DMS153 treated with DMSO at 0.1 percent for 48 hours (cell line): ENCODE measurements at regions not wholly inside any gene's neighbourhood (a gene's known extent, or its start where the extent isn't known, plus 50 kb on each side); places are given as distances from the start of the nearest gene placed in this dataset.
"Not testable (repeated sequence)": the region's sequence is repeated elsewhere in the genome, so short reads cannot be mapped to it uniquely, and the experiment has no call there.

ENCODE experiments used
- DNase-seq: peaks from one replicate; lab custom pipeline; 2025; ENCODE audit not compliant: unreplicated experiment; lab: John Stamatoyannopoulos, UW

DNA sequence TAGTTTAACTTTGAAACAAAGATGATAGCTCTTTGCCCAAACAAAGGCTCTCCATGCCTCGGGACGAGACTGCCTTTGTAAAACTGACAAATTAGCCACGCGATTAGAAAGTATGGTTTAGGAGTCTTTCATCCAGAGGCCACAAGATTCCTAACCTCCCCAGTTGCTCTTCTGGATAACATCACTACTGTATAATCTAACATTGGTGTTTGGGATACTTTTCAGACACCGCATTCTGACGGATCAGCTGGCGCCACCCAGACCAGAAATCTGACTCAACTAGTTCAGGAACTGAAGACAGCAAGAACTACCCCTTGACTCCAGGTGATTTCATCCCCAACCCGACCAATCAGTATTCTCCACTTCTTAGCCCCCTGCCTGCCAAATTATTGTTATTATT lies 98.1 kb upstream of the TEX13D start:
- no peak for DNase-seq

DNA sequence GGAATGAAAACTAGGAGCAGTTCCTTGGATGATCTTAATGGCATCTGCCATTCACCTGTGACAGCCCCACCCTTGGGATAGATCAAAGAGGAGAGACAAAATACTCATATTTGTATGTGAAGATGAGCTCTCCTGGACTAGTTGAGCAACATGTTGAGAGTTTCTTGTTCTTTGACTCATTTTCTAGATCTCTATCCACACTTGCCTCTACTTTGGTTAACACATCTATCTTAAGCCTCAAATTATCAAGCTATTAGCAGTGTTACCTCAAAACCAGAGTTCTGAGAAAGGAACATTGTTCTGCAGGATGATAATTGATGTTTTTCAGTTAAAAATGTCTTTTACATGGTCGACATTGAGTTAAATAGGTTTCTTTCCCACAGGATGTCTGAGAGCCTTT lies 94.2 kb upstream of the TEX13D start:
- DNase-seq, result no peak

DNA sequence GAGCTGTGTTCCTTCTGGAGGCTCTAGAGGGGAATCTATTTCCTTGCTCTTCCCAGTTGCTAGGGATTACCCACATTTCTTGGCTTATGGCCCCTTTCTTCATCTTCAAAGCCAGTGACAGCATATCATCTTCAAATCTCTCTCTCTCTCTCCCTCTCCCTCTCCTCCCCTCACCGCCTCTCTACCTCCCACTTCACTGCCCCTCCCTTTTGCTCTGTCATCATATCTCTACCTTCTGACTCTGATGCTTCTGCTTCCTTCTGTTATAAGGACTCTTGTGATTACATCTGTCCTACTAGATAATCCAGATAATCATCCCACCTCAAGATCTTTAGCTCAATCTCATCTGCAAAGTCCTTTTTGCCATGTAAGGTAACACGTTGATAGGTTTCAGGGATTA lies 93.1 kb upstream of the TEX13D start:
- no peak for DNase-seq

DNA sequence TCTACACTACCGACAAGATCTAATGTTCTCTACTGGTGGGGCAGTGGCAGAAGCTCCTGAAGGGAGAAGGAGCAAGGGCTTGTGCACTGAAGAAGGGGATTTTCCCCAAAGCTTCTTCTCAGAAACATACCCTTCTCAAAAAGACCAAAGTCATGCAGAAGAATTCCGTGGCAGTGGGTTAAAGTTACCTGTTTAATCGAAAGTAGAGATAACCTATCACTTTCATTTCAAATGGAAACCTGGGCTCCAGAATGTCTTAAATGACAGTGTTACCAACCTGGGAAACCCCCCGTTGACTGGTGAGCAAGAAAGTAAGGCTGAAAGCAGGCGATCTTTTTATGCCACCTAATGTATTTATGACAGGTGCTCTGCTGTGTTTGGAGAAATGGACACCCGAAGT lies 92.5 kb upstream of the TEX13D start:
- DNase-seq, result no peak

DNA sequence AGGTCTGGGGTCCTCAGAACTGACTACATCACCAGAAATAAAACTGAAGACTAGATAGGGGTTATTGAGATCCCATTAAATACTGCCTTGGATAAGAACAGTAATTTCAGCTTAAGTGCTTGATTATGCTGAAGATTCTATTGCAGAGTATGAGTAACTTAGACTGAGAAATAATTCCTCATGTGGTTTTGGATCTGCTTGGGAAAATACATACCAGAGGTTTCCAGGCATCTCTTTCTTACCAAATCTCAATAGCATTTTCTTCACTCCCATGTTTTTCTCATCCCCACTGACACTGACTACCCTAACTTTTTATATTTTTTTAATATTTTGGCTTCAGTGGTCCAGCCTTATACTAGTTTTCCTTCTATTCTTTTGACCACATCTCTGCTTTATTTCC lies 92.0 kb upstream of the TEX13D start:
- DNase-seq, result no peak

DNA sequence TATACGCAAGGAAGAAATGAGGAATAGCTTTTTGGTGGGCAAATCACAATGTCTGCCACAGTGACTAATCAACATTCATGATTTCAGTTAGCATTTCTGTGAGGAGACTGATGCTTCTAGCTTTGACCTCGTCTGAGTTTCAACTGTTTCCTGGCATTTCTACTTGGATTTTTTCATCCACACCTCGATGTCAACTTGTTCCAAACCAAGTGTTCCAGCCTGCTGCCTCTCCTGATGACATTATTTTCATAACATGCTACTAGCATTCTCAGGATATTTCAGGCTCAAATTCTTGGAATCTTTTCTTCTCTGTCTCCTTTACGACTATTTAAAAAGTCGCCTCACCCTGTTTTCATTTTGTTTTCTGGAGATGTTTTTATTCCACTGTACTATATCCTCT lies 90.3 kb upstream of the TEX13D start:
- DNase-seq, result no peak

DNA sequence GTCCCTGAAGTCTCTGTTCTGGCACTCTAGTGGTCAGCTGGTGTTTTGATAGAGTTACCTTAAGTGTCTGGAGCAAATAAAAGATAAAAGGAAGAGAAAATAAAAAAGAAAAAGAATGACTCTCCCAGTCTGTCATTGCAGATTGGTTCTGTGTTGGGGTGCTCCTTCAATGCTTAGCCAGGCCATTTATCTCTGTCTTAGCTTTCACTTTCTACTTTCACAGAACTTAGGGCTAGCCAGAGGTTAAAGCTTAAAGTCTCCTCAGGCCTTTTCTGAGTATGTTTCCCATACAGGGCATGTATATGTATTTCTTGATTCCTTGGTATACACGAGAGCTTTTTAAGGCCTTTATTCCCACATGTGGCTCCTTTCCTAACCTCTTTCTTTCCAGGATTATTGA lies 83.1 kb upstream of the TEX13D start:
- DNase-seq, result no peak

DNA sequence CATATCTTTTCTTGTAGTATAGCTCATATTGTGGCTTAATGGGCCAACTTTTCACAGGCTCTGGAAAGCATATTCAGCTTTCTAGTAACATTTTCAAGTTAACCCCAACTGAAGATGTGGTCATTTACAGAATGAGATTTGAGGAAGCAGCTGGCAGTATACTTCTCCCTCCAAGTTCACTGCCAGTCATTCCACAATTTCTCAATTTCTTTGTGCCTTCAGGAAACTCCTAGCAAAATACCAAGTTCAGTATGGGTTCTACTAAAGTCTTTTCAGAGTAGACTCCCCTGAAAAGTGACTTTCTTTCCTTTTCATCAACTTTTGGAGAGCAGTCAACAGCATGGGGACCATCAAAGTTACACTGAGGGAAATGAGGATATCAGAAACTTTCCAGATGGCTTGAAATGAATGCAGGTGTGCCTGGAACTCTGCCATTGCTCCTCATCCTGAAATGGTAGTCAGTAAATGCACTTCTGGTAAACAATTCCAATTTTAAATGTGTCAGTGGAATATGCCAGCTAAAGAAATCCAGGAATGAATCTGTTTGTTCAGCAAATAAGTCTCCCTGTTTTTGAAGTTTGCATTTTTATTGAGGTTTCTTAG lies 81.5 kb upstream of the TEX13D start:
- DNase-seq, result no peak

DNA sequence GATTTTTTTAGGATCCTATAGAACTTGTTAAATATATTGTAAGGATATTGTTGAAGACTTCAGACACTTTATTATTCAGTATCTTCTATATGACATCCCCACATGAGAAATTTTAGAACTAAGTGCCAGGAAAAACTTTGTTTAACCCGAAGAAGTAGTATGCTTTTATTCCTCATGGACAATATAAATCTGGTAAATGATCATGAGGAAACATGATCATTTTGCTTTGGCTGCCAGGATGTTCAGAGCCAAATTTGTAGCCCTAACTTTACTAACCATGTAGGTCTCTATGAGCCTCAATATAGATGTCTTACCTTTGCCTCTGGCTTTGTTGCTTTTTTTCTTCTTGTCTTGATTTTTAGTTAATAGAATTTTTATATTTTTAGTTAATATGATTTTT lies 77.8 kb upstream of the TEX13D start:
- no peak for DNase-seq

DNA sequence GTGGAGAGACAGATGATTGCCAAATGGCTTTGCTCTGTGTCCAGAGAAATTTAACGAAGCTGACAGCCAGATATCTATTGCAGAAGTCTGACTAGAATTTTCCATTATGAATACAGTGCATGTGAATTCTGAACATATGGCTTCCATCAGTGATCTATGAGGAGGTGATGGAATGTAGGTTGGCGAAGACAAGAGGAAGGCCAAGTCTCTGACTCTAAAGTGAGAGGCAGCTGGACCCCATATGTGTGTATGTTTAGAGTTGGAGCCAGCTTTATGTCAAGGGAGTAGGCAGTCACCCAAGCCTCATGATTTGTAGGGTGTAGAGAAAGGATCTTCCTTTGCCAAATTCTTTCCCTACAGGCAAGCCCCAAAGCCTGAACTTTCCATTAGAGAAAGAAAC lies 76.2 kb upstream of the TEX13D start:
- DNase-seq, result no peak

DNA sequence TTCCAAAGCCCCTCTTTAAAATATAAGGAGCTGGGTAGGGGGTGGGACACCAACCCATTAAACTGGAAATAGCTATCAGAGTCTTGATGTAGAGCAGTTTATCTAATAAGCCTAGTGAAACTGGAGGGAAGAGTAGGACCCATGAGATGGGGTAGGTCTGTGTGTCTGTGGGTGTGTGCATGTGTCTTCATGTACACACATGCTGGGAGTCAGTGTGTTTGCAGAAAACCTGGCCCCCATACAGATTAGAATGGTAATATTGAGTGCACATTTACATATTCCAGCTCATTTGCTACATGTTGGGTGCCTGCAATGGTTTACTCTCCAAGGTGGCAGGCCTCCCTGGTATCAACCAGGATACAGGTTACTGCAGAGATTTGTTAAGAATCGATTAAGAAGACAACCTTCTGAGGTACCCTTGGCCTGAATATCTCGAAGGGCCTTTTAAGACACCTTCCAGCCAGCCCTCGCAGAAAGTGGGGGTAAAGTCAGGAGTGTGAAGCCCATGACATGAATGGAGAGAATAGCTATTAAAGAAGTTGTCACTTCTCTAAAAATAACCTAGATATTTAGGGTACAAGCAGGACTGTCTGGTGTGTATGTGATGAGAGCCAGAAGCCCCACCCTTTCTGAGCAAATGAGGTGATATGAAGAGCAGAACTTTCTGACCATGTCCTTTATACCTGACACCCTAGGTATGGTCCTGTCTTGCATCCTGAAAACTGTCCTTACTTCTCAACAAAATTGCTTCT lies 75.7 kb upstream of the TEX13D start:
- DNase-seq, result no peak

DNA sequence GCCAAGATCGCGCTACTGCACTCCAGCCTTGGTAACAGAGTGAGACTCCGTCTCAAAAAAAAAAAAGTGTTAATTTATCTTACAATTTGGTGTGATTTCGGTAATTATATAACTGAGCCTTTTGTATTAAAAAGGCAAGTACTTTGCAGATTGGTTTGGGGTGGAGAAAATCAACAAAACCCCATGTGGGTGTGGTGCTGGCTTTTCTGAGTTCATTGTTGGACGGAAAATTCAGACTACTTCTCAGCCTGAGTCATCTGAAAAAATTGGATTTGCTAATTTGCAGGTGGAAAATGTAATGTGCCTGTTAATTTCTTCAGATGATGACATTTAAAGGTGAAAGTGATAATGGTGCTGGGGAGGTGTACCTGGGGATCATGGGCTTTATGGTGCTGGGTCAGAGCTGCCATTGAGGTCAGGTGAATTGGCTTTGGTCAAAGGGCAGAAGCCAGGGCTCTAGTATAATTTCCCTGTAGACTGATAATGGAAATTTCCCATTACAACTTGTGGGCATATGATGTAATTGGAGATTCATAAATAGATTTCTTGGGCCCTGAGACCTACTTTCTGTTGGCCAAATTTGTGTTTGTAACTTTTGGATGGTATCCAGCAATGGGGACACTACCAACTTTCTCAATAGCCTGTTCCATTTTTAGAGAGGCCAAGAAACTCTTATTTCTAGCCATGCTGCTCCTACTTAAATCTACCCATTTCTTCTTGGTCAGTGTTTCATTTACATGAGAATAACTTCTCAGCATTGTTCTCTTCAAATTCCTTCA lies 74.3 kb upstream of the TEX13D start:
- DNase-seq, result no peak

DNA sequence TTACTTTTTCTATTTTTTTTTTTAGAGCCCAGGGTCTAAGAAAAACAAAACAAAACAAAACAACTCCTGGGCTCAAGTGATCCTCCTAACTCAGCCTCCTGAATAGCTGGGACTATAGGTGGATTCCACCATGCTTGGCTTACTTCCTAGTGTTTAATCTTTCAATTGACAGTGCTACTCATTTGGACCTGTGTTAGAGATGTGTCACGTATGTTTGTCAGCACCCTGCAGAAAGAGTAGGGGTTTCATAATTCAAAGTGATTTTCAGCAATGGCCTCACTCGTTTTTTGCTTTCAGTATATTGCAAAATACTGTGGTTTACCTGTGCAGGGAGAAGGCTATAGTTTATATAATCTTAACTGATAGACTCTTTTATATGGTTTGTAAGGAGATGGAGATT lies 71.6 kb upstream of the TEX13D start:
- no peak for DNase-seq

DNA sequence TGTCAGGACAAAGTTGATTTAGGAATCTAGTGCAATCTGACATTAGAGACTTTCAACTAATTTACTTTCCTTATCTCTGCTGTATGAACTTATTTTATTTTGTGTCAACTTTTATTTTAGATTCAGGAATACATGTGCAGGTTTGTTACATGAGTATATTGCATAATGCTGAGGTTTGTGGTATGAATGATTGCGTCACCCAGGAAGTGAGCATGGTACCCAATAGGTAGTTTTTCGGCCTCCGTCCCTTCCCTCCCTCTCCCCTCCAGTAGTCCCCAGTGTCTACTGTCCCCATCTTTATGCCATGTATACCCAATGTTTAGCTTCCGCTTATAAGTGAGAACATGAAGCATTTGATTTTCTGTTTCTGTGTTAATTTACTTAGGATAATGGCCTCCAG lies 68.7 kb upstream of the TEX13D start:
- no peak for DNase-seq

DNA sequence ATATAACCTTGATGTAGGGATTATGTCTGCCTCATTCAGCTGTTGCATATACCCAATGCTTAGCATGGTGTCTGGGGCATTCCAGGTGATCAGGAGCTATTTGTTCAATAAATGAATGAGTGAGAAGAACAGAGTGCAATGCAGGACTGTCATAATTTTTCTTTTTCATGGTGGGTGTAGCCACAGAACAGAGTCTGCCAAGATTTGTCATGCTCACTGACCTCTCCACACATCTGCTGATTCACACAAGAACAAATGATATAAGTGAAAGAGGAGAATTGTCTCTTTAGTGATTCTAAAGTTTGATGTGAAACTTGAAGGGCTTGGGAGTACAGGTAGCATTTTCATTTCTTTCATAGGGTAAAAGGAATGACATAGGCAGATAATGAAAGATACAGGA lies 64.4 kb upstream of the TEX13D start:
- DNase-seq, result no peak

DNA sequence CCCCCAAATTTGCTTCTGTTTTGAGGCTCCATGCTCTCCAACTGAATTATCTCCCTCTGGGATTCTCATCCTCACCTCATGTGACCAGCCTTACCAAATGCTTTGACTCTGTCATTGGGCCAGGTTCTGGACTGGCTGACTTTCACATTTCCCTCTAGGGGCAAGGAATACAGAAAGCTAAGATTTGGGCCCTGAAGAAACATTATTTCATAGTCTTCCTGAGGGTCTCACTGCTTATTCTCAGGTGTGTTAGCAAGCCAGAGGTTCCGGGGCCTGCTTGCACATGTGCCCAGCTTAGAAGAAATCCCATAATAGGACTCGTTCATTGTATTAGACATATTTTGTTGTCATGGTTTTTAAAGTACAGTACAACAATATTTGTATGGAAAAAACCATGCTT lies 62.6 kb upstream of the TEX13D start:
- DNase-seq, result no peak

DNA sequence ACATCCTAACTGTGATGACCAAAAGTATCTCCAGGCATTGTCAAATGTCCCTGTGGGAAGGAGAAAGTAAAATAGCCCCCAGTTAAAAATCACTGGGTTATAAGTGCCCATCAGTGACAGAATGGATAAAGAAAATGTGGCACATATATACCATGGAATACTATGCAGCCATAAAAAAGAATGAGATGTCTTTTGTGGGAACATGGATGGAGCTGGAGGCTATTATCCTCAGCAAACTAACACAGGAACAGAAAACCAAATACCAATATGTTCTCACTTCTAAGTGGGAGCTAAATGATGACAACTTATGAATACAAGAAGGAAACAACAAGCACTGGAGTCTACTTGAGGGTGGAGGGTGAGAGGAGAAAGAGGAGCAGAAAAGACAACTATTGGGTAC lies 60.9 kb upstream of the TEX13D start:
- not testable (repeated sequence) for DNase-seq

DNA sequence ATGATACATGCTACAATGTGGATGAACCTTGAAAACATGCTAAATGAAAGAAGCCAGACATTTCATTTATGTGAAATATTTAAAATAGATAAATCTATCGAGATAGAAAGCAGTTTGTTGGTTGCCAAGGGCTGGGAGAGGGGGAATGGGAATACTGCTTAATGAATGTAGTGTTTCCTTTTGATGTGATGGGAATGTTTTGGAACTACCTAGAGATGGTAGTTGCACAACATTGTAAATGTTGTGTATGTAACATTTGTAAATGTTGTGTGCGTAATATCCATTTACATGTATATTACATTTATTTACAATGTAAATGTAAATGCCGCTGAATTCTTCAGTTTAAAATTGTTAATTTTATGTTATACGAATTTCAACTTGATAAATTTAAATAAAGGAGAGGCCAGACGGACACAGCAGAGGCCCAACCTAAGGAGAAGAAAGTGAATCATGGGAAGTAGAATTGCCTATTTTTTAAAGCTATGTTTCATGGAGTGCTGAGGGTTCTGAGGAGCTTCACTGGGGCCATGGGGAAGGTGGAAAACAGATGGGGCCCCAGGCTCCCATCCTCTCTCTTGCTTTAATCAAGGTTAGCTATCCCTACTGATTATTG lies 60.0 kb upstream of the TEX13D start:
- no peak for DNase-seq

DNA sequence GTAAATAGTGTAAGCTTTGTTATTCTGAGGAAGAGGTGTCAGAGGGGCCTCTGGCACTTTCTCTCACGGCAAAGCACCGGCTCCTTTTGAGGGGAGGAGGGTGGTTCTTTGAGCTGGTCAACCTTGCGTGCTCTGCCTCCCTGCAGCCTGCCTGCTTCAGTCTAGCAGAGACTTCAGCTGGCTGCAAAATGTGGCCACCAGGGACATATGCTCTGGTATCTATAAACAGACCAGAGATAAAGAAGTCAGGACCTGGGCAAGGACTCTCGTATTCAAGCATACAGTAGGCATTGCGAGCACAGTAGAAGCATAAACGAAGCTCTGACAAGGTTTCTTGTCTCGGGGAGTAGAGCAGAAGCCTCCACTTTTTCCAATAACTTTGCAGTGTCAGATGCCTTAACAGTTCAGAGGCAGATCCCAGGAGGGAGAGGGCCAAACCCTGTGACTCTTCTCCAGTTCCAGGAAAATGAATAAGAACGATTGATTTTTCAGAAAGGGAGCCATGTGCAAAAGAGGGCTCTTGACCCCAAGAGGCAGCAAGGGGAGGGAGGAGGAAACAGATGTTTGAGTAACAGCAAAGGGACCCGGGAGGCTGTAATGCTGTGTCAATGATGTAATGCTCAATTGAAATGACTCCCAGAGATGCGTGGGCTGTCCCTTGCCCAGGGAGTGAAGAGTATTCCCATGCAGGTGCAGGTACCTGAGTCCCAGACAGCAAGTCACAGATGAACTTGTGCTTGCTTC lies 57.9 kb upstream of the TEX13D start:
- no peak for DNase-seq

DNA sequence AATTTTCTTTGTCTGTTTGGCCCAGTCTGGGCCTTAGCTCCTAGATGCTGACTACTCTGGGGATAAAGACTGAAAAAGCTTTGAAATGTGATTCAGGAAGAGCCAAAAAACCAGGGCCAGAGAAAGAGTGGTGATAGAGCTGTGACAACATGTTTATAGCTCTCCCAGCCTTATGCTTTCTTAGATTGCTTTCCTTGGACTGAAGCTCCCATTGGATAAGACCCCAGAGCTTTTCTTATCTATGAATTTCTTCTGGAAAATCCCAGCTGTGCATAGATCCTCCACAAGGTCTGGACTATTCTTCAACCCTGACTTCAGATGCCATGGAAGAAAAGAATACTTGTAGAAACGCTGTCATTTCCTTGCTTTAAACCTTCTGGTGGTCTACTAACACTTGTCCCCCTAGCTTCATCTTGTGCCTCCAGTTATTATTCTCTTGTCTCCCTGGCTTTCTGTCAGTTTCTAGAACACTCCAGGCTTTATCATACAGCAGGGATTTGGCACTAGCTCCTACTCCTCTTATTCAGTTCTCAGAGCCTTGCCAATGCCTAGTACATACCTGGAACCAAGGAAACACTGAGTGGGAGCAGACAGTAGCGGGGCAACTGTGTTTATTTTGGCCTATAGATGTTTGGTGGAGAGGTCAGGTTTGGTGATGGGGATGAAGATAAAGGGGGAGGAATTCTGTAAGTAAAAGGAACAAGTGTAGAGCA lies 57.1 kb upstream of the TEX13D start:
- DNase-seq, result no peak
